ENCODE measurements at regions not wholly inside any gene's neighbourhood (a gene's known extent, or its start where the extent isn't known, plus 50 kb on each side); places are given as distances from the start of the nearest gene placed in this dataset.

- TF ChIP-seq CTCF (conservative IDR thresholded peaks at IDR 0.05; ENCODE audit: low read depth, low read length) (no peak), EZH2 (IDR thresholded peaks at IDR 0.05; ENCODE audit: borderline replicate concordance, low read depth, low read length, poor library complexity, severe bottlenecking) (no peak)
These were observed 1188.4 kb upstream of the AUTS2 start for GRCh38 chr7:68409851-68410250.

Measured in A673 (cell line).